Prostate gland (tissue), 2 donors: ENCODE measurements at regions not wholly inside any gene's neighbourhood (a gene's known extent, or its start where the extent isn't known, plus 50 kb on each side); places are given as distances from the start of the nearest gene placed in this dataset.

Source experiments
- DNase-seq: peaks from one replicate; pipeline ENCODE4 v3.0.0-alpha.2; 2019; ENCODE audit warnings: low spot score
- H3K27ac ChIP-seq, 2 donors: fragments of 200-600 bp; sonication (generic); 2 replicates each; pipeline ENCODE4 v1.5.1; 2017 to 2019
- H3K27me3 ChIP-seq: fragments of 200-600 bp; sonication (generic); replicated peaks from 2 replicates; pipeline ENCODE4 v1.5.1; 2019; ENCODE audit not compliant: insufficient read depth
- H3K36me3 ChIP-seq, 2 donors: fragments of 200-600 bp; sonication (generic); 1 replicate in 1 of 2; 2 replicates in 1 of 2; pipeline versions ENCODE4 v1.5.1 to v1.8.1; 2017 to 2019
- H3K4me1 ChIP-seq: fragments of 200-600 bp; sonication (generic); replicated peaks from 2 replicates; pipeline ENCODE4 v1.5.1; 2019
- H3K4me3 ChIP-seq, 2 donors: fragments of 200-600 bp; sonication (generic); 2 replicates each; pipeline ENCODE4 v1.5.1; 2017 to 2019
- H3K9me3 ChIP-seq: fragments of 200-600 bp; sonication (generic); 2 replicates; pipeline ENCODE4 v1.5.1; 2017
- CTCF ChIP-seq, 4 experiments: fragments of 200-600 bp in 2 of 4; fragments of 450-650 bp in 2 of 4; sonication (generic) in 2 of 4; IDR thresholded peaks; 1 replicate in 3 of 4; 2 replicates in 1 of 4; pipeline ENCODE4 v1.5.1; 2016 to 2019; ENCODE audit warnings: antibody characterized with exemption in 4 of 4, mild to moderate bottlenecking in 2 of 4, moderate library complexity in 2 of 4
- POLR2A ChIP-seq: fragments of 450-650 bp; IDR thresholded peaks from one replicate; pipeline ENCODE4 v1.6.1; 2016; ENCODE audit warnings: antibody characterized with exemption, mild to moderate bottlenecking
- POLR2AphosphoS5 ChIP-seq: sonication (generic); formaldehyde crosslinking; IDR thresholded peaks from one replicate; pipeline ENCODE4 v1.6.1; 2017; ENCODE audit warnings: antibody characterized with exemption
- WGBS: methylation state at CpG from one replicate; pipeline ENCODE4 v1.1.5; 2018; 5-methylcytosine and 5-hydroxymethylcytosine counted together
- intact Hi-C: fragments of 100-400 bp; cut with DNase I; formaldehyde crosslinking; loops from one replicate; pipeline ENCODE4 v1.14.2; 2022

DNA sequence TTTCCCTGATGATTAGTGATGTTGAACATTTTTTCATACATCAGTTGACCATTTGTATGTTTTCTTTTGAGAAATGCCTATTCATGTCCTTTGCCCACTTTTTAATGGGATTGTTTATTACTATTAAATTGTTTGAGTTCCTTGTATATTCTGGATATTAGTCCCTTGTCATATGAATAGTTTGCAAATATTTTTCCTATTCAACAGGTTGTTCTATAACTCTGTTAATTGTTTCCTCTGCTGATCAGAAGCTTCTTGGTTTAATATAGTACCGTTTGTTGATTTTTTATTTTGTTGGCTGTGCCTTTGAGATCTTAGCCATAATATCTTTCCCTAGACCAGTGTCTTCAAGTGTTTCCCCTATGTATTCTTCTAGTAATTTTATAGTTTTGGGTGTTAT is 189.0 kb upstream of the RARB start:
- no peak for DNase-seq
- Histone ChIP-seq H3K27ac (no peak overlapping the region), H3K4me3 (no peak overlapping the region), H3K9me3 (no peaks in the 10 kb centered on the region), H3K36me3 (no peaks in the 10 kb centered on the region), H3K27me3 (no peaks in the 10 kb centered on the region), H3K4me1 (no peaks in the 10 kb centered on the region)
- no peak for TF ChIP-seq CTCF (IDR thresholded peaks at IDR 0.05)
- no peak for TF ChIP-seq POLR2AphosphoS5
- no peak for TF ChIP-seq POLR2A
- 74% methylated on average over 1 of the region's 1 CpG for WGBS
- intact Hi-C loops, result no loop called here

- TF ChIP-seq POLR2AphosphoS5 (no peak), POLR2A (no peak), CTCF (IDR thresholded peaks at IDR 0.05) (no peak)
- Histone ChIP-seq H3K27me3 (no peaks in the 10 kb centered on the region), H3K4me3 (no peak overlapping the region), H3K36me3 (no peaks in the 10 kb centered on the region), H3K9me3 (no peaks in the 10 kb centered on the region), H3K4me1 (no peaks in the 10 kb centered on the region), H3K27ac (no peak overlapping the region)
- 84% methylated on average over 5 of the region's 5 CpGs for WGBS
- no peak for DNase-seq
- intact Hi-C loops, result no loop called here
Observed at GRCh38 chr3:25246913-25247312, 181.2 kb upstream of the RARB start.

- 92% methylated on average over 1 of the region's 1 CpG for WGBS
- intact Hi-C loops, result no loop called here
- no peak for TF ChIP-seq CTCF (IDR thresholded peaks at IDR 0.05)
- no peak for TF ChIP-seq POLR2A
- no peak for TF ChIP-seq POLR2AphosphoS5
Observed at GRCh38 chr3:25252291-25252690, 175.8 kb upstream of the RARB start.

DNA sequence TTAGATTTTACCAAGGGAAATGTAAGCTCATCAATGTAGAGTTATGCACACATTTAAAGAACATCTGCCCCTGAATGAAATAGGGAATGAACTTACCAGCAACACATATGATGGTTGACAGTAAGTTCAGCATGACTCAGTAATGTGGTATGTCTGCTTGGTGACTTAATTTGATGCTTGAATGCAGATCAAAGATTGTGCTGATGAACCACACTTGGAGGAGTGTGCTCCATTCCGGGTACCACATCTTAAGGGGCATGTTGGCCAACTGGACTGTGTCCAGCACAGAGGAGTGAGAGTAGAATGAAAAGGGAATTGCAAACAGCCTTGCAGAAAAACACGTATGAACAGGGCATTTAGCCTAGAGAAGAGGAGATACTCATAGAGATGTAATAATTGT is 171.0 kb upstream of the RARB start:
- 50% methylated on average over 2 of the region's 2 CpGs for WGBS
- intact Hi-C loops, result no loop called here
- no peak for DNase-seq
- peaks cover 8% of the 10 kb centered on the region for H3K4me1 ChIP-seq
- no peaks in the 10 kb centered on the region for H3K9me3 ChIP-seq
- no peaks in the 10 kb centered on the region for H3K36me3 ChIP-seq
- H3K27ac ChIP-seq, result no peak overlapping the region
- no peak for TF ChIP-seq POLR2AphosphoS5
- TF ChIP-seq CTCF (IDR thresholded peaks at IDR 0.05), result no peak
- no peak for TF ChIP-seq POLR2A
- no peak overlapping the region for H3K4me3 ChIP-seq
- no peaks in the 10 kb centered on the region for H3K27me3 ChIP-seq

More at GRCh38 chr3:25252291-25252690, 175.8 kb upstream of the RARB start:
- no peaks in the 10 kb centered on the region for H3K36me3 ChIP-seq
- no peaks in the 10 kb centered on the region for H3K4me1 ChIP-seq
- H3K9me3 ChIP-seq, result no peaks in the 10 kb centered on the region
- no peak for DNase-seq
- H3K27ac ChIP-seq, result no peak overlapping the region
- no peaks in the 10 kb centered on the region for H3K27me3 ChIP-seq
- no peak overlapping the region for H3K4me3 ChIP-seq

- no peaks in the 10 kb centered on the region for H3K27me3 ChIP-seq
- peak; percentile 54 for DNase-seq
- intact Hi-C loops, result no loop called here
- H3K4me1 ChIP-seq, result peaks cover 9% of the 10 kb centered on the region
- H3K9me3 ChIP-seq, result no peaks in the 10 kb centered on the region
- 7% methylated on average over 3 of the region's 3 CpGs for WGBS
- peak overlapping the region in 1 of 2 donors; percentile 25 for H3K27ac ChIP-seq
- no peaks in the 10 kb centered on the region for H3K36me3 ChIP-seq
- TF ChIP-seq POLR2A (no peak), POLR2AphosphoS5 (peak; percentile 79)
- H3K4me3 ChIP-seq, result no peak overlapping the region
Observed at GRCh38 chr3:25259871-25260270, 168.2 kb upstream of the RARB start.
